ENCODE measurements at regions not wholly inside any gene's neighbourhood (a gene's known extent, or its start where the extent isn't known, plus 50 kb on each side); places are given as distances from the start of the nearest gene placed in this dataset.

GRCh38 chr2:48043131-48043700 is 136.9 kb upstream of the FBXO11 start:
- TF ChIP-seq CTCF (IDR thresholded peaks at IDR 0.05) (no peak), POLR2AphosphoS5 (IDR thresholded peaks at IDR 0.05) (no peak)
